ENCODE measurements at regions not wholly inside any gene's neighbourhood (a gene's known extent, or its start where the extent isn't known, plus 50 kb on each side); places are given as distances from the start of the nearest gene placed in this dataset.

DNA sequence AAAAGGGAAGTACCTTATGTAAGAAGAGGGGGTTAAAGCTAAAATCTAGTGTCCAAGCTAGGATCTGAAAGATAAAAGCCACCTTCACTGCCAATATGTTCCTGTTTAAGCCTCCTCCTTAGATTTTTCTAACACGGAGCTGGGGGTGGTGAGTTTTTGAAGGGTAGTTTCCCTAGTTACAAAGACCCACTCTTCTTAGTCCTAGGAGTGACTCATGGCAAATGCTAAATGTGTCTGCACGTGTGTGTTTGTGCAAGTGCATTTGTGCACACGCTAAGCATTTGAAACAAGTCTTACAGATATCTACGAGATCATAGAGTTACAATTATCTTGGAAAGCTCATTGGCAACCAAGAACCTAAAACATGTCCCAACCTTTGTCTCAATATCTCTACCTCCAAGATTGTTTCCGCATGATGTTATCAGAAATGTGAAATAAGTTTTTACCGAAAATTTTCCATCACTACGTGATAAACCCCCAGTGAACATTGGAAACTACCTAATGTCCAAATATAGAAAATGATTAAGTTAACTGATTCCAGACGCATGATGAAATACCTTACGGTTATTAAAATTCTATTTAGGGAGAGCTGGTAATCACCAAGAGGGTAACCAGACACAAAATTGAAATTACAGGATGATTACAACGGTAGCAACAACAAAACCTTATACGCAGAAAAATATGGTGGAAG, 78.0 kb upstream of the HRH2 start:
- DNase-seq (ENCODE audit: low read depth, low spot score): no peak
- in situ Hi-C loops (cut with HindIII; ENCODE audit: low pct_unique_long_range_greater_than_20kb, low sequenced_read_pairs): no loop called here

- no peak for DNase-seq (ENCODE audit: low read depth, low spot score)
- in situ Hi-C loops (cut with HindIII; ENCODE audit: low pct_unique_long_range_greater_than_20kb, low sequenced_read_pairs): no loop called here
These were observed 75.2 kb upstream of the HRH2 start for GRCh38 chr5:175582697-175583096.

GRCh38 chr5:175585567-175585966, 72.3 kb upstream of the HRH2 start:
- DNase-seq (ENCODE audit: low read depth, low spot score): no peak
- in situ Hi-C loops (cut with HindIII; ENCODE audit: low pct_unique_long_range_greater_than_20kb, low sequenced_read_pairs): no loop called here

DNA sequence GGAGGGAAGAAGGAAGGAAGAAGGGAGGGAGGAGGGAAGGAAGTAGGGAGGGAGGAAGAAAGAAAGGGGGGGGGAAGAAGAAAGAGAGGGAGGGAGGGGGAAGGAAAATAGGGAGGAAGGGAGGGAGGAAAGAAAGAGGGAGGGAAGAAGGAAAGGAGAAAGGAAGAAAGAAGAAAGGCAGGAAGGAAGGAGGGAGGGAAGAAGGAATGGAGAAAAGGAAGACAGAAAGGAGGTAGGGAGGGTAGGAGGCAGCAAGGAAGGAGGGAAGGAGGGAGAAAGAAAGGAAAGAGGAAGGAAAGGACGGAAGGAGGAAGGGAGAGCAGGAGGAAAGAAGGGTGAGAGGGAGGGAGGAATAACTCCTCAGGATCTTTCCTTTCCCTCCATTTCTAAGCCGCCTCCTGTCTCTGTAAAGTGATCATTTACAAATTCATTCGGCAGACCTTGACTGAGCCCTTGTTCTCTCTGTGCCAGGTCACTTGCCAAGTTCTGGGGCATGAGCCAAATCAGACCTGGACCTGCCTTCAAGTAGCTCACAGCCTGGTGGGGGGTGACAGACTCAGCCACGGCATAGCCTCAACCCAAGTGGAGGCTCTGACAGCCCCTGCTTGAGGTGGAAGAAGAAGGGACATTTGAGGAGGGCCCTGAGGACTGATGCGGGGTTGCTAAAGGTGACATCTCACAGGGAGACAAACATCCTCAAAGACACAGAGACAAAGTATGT, 69.0 kb upstream of the HRH2 start:
- in situ Hi-C loops (cut with HindIII; ENCODE audit: low pct_unique_long_range_greater_than_20kb, low sequenced_read_pairs): no loop called here
- DNase-seq (ENCODE audit: low read depth, low spot score): no peak

- in situ Hi-C loops (cut with HindIII; ENCODE audit: low pct_unique_long_range_greater_than_20kb, low sequenced_read_pairs): no loop called here
- no peak for DNase-seq (ENCODE audit: low read depth, low spot score)
These were observed 68.2 kb upstream of the HRH2 start for GRCh38 chr5:175589714-175590113.

DNA sequence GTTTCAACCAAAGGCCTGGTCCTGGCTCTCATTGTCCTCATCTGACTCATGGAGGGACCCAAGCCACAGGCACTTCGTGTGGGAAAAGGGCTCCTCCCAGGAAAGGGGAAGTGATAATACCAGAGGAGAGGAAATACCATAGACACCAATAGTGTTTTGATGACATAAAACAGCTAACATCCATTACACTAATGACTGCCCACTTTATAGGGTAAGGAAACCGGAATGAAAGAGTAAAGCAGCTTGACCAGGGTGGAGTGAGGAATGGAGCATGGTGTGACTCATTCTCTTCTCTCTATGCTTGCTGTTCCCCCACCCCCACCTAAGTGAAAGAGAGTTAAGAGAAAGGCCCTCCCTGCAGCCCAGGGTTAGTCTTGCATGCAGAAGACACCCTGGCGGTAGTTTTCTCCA, 67.4 kb upstream of the HRH2 start:
- in situ Hi-C loops (cut with HindIII; ENCODE audit: low pct_unique_long_range_greater_than_20kb, low sequenced_read_pairs): no loop called here
- peak; percentile 69 for DNase-seq (ENCODE audit: low read depth, low spot score)

- in situ Hi-C loops (cut with HindIII; ENCODE audit: low pct_unique_long_range_greater_than_20kb, low sequenced_read_pairs): no loop called here
- DNase-seq (ENCODE audit: low read depth, low spot score): no peak
These were observed 66.6 kb upstream of the HRH2 start for GRCh38 chr5:175591293-175591692.

DNA sequence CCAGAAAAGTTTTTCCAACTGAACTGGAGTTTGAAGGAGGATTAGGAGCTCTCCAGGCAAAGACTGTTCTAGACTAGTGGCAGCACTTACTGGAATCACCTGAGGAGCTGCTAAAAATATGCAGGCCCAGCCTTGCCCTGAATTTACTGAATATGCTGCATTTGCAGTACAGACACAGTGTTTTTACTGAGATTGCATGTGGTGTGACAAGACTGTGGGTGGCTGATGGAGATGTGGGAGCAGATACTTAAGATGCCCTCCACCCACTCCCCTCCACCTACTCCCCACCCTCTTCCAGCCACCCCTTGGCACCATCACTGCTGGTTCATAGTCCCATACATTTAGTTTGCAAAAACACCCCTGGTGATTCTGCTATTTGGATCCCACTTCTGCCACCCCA, 64.1 kb upstream of the HRH2 start:
- no peak for DNase-seq (ENCODE audit: low read depth, low spot score)
- in situ Hi-C loops (cut with HindIII; ENCODE audit: low pct_unique_long_range_greater_than_20kb, low sequenced_read_pairs): no loop called here

DNA sequence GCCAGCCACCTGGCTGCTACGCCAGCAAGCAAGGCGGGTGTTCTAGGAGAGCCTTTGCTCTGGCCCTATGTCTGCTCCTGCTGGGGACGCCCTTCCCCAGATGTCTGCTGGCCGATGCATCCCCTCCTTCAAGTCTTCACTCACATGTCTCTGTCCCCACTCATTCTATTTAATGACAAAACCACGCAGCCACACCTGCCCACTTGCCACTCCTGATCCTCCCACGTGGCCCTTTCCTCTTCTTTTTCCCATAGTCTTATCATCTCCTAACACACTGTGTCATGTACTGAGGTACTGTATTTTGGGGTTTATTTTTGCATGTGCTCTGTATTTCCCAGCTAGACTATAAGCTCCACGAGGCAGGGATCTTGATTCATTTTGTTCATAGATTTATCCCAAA, 62.0 kb upstream of the HRH2 start:
- in situ Hi-C loops (cut with HindIII; ENCODE audit: low pct_unique_long_range_greater_than_20kb, low sequenced_read_pairs): no loop called here
- no peak for DNase-seq (ENCODE audit: low read depth, low spot score)

GRCh38 chr5:175596761-175597189, 61.1 kb upstream of the HRH2 start:
- in situ Hi-C loops (cut with HindIII; ENCODE audit: low pct_unique_long_range_greater_than_20kb, low sequenced_read_pairs): no loop called here
- no peak for DNase-seq (ENCODE audit: low read depth, low spot score)

DNA sequence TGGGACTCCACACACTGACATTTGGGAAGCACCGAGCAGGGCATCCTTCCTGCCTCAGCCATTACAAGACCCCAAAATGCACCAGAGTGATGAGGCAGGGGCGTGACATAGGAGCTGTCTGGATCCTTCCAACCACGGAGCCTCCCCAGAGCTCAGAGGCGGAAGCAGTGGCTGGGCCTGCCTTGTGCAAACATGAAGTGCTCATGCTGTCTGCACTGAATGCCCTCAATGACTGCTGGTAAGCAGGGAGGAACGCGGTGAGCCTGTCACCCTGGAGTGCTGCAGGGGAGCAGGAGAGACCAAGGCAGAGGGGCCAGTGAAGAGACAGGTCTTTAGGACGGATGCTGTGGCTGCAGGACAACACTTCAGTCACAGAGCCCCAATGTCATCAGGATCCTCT, 60.2 kb upstream of the HRH2 start:
- in situ Hi-C loops (cut with HindIII; ENCODE audit: low pct_unique_long_range_greater_than_20kb, low sequenced_read_pairs): no loop called here

GRCh38 chr5:175598774-175599173, 59.1 kb upstream of the HRH2 start:
- in situ Hi-C loops (cut with HindIII; ENCODE audit: low pct_unique_long_range_greater_than_20kb, low sequenced_read_pairs): no loop called here
- DNase-seq (ENCODE audit: low read depth, low spot score): no peak

More for the DNA sequence above, 60.2 kb upstream of the HRH2 start:
- DNase-seq (ENCODE audit: low read depth, low spot score): no peak

DNA sequence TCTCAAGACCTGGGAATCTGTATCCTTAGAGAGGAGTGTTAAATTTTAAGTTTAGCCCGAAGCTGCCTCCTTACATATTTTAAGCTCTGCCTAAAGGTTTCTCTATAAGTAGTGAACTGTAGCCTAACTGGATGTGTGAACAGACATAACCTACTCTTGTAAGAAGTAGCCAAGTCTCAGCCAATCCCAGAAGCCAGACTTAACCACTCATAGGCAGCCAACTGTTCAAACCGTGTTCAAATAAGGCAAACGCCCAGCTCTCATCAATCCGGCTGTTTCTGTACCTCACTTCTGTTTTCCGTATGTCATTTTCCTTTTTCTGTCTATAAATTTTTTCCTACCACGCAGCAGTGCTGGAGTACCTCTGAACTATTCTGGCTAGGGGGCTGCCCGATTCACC, 58.7 kb upstream of the HRH2 start:
- in situ Hi-C loops (cut with HindIII; ENCODE audit: low pct_unique_long_range_greater_than_20kb, low sequenced_read_pairs): no loop called here
- DNase-seq (ENCODE audit: low read depth, low spot score): no peak

DNA sequence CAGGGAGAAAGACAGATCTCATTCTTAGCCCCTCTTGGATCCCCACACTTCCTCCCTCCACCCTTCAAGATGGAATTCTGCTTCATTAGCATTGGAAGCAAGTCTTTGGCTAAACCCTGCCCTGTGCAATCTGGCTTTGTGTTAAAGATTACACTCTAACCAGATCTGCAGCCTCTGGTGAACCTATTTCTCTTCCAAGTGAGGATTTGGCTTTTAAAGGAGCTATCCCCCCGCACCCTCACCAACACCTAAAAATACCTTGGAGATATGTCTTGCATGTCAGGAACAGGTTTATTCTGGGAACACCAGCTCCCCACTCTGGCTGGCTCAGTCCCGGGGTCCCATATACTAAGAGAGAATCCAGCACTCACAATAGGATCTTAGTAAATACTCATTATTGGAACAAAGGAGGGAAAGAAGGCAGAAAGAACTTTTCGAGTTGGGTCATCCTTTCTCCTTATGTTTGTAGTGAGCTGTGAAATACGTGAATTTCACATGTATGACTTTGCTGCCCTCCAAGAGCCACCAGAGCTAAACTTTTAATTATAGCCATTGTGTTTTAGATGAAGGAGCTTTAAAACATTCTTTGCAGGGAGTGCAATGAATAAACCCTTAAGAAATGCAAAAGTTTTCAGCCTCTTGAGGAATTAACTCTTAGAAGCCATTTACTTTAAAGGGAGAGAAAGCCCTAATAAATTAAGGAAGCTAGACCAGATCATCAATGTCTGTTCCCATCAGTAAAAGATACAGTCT, 53.7 kb upstream of the HRH2 start:
- in situ Hi-C loops (cut with HindIII; ENCODE audit: low pct_unique_long_range_greater_than_20kb, low sequenced_read_pairs): no loop called here
- DNase-seq (ENCODE audit: low read depth, low spot score): no peak

GRCh38 chr5:175606409-175606808, 51.5 kb upstream of the HRH2 start:
- in situ Hi-C loops (cut with HindIII; ENCODE audit: low pct_unique_long_range_greater_than_20kb, low sequenced_read_pairs): no loop called here

More at GRCh38 chr5:175606409-175606808, 51.5 kb upstream of the HRH2 start:
- no peak for DNase-seq (ENCODE audit: low read depth, low spot score)
